ENCODE measurements at regions not wholly inside any gene's neighbourhood (a gene's known extent, or its start where the extent isn't known, plus 50 kb on each side); places are given as distances from the start of the nearest gene placed in this dataset.

DNA sequence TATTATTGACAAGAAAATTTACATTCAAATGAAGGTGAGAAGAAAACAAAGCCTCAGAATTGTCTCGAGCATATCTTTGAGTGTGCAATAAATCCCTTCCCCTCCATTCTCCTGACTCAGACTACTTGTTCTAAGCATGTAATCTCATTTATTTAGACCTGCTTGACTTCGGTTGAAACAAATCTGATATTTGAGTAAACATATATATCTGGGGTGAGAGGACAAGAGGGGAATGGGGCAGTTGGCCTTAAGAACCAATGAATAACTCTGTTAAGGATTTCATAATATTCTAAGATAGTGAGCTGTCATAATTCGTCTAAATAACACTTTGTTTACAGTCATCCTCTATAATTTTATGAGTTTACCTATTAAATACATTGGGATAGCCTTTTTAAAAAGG, 142.7 kb downstream of the SIPA1L2 start:
- TF ChIP-seq EP300 (IDR thresholded peaks at IDR 0.05) (no peak), POLR2AphosphoS5 (IDR thresholded peaks at IDR 0.05) (no peak), POLR2A (IDR thresholded peaks at IDR 0.05) (no peak)
- TF ChIP-seq, protein P1, sequence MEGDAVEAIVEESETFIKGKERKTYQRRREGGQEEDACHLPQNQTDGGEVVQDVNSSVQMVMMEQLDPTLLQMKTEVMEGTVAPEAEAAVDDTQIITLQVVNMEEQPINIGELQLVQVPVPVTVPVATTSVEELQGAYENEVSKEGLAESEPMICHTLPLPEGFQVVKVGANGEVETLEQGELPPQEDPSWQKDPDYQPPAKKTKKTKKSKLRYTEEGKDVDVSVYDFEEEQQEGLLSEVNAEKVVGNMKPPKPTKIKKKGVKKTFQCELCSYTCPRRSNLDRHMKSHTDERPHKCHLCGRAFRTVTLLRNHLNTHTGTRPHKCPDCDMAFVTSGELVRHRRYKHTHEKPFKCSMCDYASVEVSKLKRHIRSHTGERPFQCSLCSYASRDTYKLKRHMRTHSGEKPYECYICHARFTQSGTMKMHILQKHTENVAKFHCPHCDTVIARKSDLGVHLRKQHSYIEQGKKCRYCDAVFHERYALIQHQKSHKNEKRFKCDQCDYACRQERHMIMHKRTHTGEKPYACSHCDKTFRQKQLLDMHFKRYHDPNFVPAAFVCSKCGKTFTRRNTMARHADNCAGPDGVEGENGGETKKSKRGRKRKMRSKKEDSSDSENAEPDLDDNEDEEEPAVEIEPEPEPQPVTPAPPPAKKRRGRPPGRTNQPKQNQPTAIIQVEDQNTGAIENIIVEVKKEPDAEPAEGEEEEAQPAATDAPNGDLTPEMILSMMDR (IDR thresholded peaks at IDR 0.05): no peak
- Histone ChIP-seq H3K4me1 (peaks cover 0 to 26% (median 6%) of the 10 kb centered on the region in 3 donors), H3K36me3 (peaks cover 0 to 39% of the 10 kb centered on the region in 2 donors), H3K4me3 (no peak overlapping the region), H3K27me3 (no peaks in the 10 kb centered on the region), H3K9me3 (no peaks in the 10 kb centered on the region), H3K27ac (peak overlapping the region in 2 of 4 donors; percentile 6 to 20)
- ATAC-seq: no peak
- WGBS, 2 donors (ENCODE audit: low coverage in 1 of 2): 67% methylated on average over 3 of the region's 3 CpGs

DNA sequence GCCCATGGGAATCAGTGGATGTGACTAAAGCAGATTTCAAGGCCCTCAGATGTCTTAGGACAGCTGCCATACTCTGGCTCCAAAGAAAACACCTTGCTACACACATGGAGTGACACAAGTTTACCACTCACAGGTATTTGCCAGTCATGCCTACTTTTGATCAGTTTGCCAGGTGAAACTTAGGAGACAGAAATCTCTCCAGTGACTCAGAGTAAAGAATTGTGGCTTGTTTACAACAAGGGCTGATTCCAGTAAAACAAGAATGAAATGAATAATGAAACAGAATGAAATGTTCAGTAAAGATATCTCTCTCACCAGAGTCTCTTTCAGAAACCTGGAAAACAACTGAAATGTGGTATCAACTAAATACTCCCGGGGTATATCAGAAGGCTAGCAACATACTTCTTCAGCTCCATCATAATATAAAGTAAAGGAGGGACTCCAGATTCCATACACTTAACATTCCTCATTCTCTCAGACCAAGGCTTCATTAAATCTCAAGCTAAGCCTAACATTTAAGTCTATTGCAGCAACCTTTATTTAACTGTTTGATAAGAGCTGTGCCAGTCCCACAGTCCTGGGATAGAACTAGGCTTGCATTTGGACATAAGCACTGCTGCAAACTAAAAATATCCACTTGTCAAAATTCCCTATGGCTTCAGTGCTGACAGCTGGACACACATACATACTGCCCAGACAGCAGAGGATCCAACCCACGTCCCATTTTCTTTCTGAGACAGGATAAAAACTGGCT, 143.3 kb downstream of the SIPA1L2 start:
- ATAC-seq: no peak
- Histone ChIP-seq H3K4me1 (peaks cover 0 to 26% (median 6%) of the 10 kb centered on the region in 3 donors), H3K27ac (peak overlapping the region in 3 of 4 donors; percentile 6 to 35 (median 20)), H3K4me3 (no peak overlapping the region), H3K27me3 (no peaks in the 10 kb centered on the region), H3K36me3 (peaks cover 0 to 39% of the 10 kb centered on the region in 2 donors), H3K9me3 (no peaks in the 10 kb centered on the region)
- WGBS, 2 donors (ENCODE audit: low coverage in 1 of 2): 44% methylated on average over 2 of the region's 2 CpGs
- TF ChIP-seq POLR2A (IDR thresholded peaks at IDR 0.05) (no peak), EP300 (IDR thresholded peaks at IDR 0.05) (no peak), POLR2AphosphoS5 (IDR thresholded peaks at IDR 0.05) (peak; percentile 20)
- TF ChIP-seq, protein P1 (IDR thresholded peaks at IDR 0.05): no peak

DNA sequence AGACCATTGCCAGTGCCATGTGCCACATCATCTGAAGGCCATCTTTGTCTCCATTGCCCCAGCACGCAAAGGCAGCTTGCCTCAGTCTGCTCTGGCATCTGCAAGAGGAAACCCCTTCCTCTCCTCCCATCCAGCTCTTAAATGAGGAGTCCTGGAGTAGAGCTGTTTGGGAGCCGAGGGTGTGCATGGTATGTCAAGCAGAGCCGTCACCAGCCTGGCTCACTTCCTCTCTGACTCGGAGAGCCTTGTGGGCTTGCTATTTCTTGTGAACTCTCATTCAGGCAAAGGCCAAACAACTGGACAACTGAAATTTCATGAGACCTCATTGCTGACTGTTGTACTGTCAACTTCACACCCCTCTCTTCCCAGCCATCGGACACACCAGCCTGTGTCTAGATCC, 143.9 kb downstream of the SIPA1L2 start:
- ATAC-seq: no peak
- no peaks in the 10 kb centered on the region for H3K9me3 ChIP-seq
- H3K27ac ChIP-seq: peak overlapping the region in 2 of 4 donors; percentile 5 to 6
- H3K36me3 ChIP-seq: peaks cover 0 to 34% of the 10 kb centered on the region in 2 donors
- no peak overlapping the region for H3K4me3 ChIP-seq
- no peaks in the 10 kb centered on the region for H3K27me3 ChIP-seq
- WGBS, 2 donors (ENCODE audit: low coverage in 1 of 2): 60 to 95% methylated on average over 1 to 3 of the region's 5 CpGs
- peaks cover 0 to 26% (median 6%) of the 10 kb centered on the region in 3 donors for H3K4me1 ChIP-seq
- TF ChIP-seq EP300 (IDR thresholded peaks at IDR 0.05) (no peak), POLR2A (IDR thresholded peaks at IDR 0.05) (no peak), POLR2AphosphoS5 (IDR thresholded peaks at IDR 0.05) (no peak)
- TF ChIP-seq, protein P1 (IDR thresholded peaks at IDR 0.05): no peak

DNA sequence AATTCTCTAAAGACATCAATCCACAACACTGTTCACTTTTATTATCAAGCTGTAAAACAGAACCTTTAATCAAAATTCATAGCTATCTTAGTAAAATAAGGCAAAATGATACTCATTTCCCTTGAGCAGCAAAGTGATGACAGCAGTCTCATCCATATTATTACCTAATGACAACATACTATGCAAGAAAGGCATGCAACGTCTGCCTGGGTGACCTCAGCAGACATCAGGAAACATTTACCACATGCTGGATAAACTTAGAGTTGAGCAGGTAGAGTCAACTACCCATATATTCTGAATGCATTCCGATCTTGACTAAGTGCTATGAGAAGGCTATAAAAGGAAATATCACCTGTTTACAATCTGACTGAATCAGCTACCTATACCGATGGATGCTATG, 145.1 kb downstream of the SIPA1L2 start:
- Histone ChIP-seq H3K9me3 (no peaks in the 10 kb centered on the region), H3K27me3 (no peaks in the 10 kb centered on the region), H3K27ac (no peak overlapping the region), H3K4me1 (peaks cover 0 to 26% (median 6%) of the 10 kb centered on the region in 3 donors), H3K36me3 (peaks cover 0 to 23% of the 10 kb centered on the region in 2 donors), H3K4me3 (no peak overlapping the region)
- 63 to 90% methylated on average over 2 to 3 of the region's 3 CpGs for WGBS, 2 donors (ENCODE audit: low coverage in 1 of 2)
- no peak for TF ChIP-seq EP300 (IDR thresholded peaks at IDR 0.05)
- no peak for TF ChIP-seq POLR2AphosphoS5 (IDR thresholded peaks at IDR 0.05)
- TF ChIP-seq, protein P1 (IDR thresholded peaks at IDR 0.05): no peak
- TF ChIP-seq POLR2A (IDR thresholded peaks at IDR 0.05): no peak
- no peak for ATAC-seq

DNA sequence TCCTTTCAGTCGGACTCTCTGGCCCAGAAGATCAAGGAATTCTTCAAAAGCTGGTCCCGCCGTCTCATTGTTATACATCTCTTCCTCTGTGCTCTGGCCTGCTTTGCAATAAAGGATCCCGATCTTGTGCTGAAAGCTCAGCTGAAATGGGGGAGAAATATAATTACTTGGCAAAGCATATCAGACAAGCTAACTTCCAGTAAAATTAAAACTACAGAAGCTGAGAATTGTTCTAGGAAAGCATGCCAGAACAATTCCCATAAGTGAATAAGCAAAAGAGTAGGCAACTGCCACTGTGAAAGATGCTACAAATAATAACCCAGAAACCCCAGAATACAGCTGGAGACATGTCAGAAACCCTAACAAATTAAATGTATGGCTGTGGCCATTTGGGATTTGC, 146.1 kb downstream of the SIPA1L2 start:
- Histone ChIP-seq H3K4me1 (peaks cover 0 to 26% (median 6%) of the 10 kb centered on the region in 3 donors), H3K4me3 (no peak overlapping the region), H3K27me3 (no peaks in the 10 kb centered on the region), H3K36me3 (peaks cover 0 to 20% of the 10 kb centered on the region in 2 donors), H3K27ac (no peak overlapping the region), H3K9me3 (no peaks in the 10 kb centered on the region)
- no peak for TF ChIP-seq POLR2A (IDR thresholded peaks at IDR 0.05)
- no peak for TF ChIP-seq EP300 (IDR thresholded peaks at IDR 0.05)
- peak; percentile 16 for TF ChIP-seq POLR2AphosphoS5 (IDR thresholded peaks at IDR 0.05)
- ATAC-seq: no peak
- 57 to 80% methylated on average over 4 of the region's 4 CpGs for WGBS, 2 donors (ENCODE audit: low coverage in 1 of 2)

Measured in gastroesophageal sphincter (tissue), 4 donors.